Lower leg skin (tissue), 4 donors: ENCODE measurements at regions not wholly inside any gene's neighbourhood (a gene's known extent, or its start where the extent isn't known, plus 50 kb on each side); places are given as distances from the start of the nearest gene placed in this dataset.
A peak's percentile ranks its signal among the peaks of the same experiment; 100 is the strongest.
"Not testable (repeated sequence)": the region's sequence is repeated elsewhere in the genome, so short reads cannot be mapped to it uniquely, and the experiment has no call there.

Experiments used
- DNase-seq, 2 donors: peaks; one replicate each; pipeline ENCODE4 v3.0.0-alpha.2; 2019; ENCODE audit warnings: low spot score in 2 of 2
- H3K4me3 ChIP-seq: fragments of 200-600 bp; sonication (generic); 2 replicates; pipeline ENCODE4 v1.5.1; 2017; ENCODE audit warnings: mild to moderate bottlenecking, low read depth; ENCODE audit not compliant: poor library complexity, severe bottlenecking
- CTCF ChIP-seq, 3 donors: fragments of 450-650 bp; IDR thresholded peaks; one replicate each; pipeline ENCODE4 v1.5.1; 2016; ENCODE audit warnings: antibody characterized with exemption in 3 of 3, mild to moderate bottlenecking in 3 of 3, moderate library complexity in 2 of 3
- POLR2A ChIP-seq, 2 donors: fragments of 450-650 bp; IDR thresholded peaks; one replicate each; pipeline ENCODE4 v1.6.1; 2016 to 2017; ENCODE audit warnings: antibody characterized with exemption in 2 of 2, mild to moderate bottlenecking in 1 of 2, moderate library complexity in 1 of 2
- WGBS, 2 donors: methylation state at CpG; one replicate each; pipeline ENCODE4 v1.1.5; 2018; 5-methylcytosine and 5-hydroxymethylcytosine counted together
- intact Hi-C: fragments of 100-400 bp; cut with DNase I; formaldehyde crosslinking; loops from one replicate; pipeline ENCODE4 v1.15.0; 2023; ENCODE audit warnings: low total_unique reads

GRCh38 chr5:1649554-1649953 lies 125.8 kb upstream of the LPCAT1 start:
- no peak overlapping the region for H3K4me3 ChIP-seq
- intact Hi-C loops: no loop called here
- 82 to 83% methylated on average over 4 of the region's 4 CpGs for WGBS, 2 donors
- TF ChIP-seq POLR2A (IDR thresholded peaks at IDR 0.05): no peak
- no peak for TF ChIP-seq CTCF (IDR thresholded peaks at IDR 0.05)
- DNase-seq: peak in 1 of 2 donors; percentile 48

- no peak overlapping the region for H3K4me3 ChIP-seq
- WGBS, 2 donors: 54 to 66% methylated on average over 4 of the region's 4 CpGs
- intact Hi-C loops: no loop called here
- TF ChIP-seq CTCF (IDR thresholded peaks at IDR 0.05) (no peak), POLR2A (IDR thresholded peaks at IDR 0.05) (no peak)
- DNase-seq: no peak
These were observed 125.0 kb upstream of the LPCAT1 start for GRCh38 chr5:1648806-1649205.

- 87 to 92% methylated on average over 9 of the region's 9 CpGs for WGBS, 2 donors
- TF ChIP-seq CTCF (IDR thresholded peaks at IDR 0.05): no peak
- TF ChIP-seq POLR2A (IDR thresholded peaks at IDR 0.05): no peak
- DNase-seq: no peak
- no peak overlapping the region for H3K4me3 ChIP-seq
- intact Hi-C loops: no loop called here
These were observed 123.8 kb upstream of the LPCAT1 start for GRCh38 chr5:1647580-1647979.

GRCh38 chr5:1644810-1645571 lies 121.2 kb upstream of the LPCAT1 start:
- 4 to 6% methylated on average over 35 to 46 of the region's 52 CpGs for WGBS, 2 donors
- no peak for TF ChIP-seq CTCF (IDR thresholded peaks at IDR 0.05)
- TF ChIP-seq POLR2A (IDR thresholded peaks at IDR 0.05): no peak
- H3K4me3 ChIP-seq: no peak overlapping the region
- peak; percentile 50 to 94 for DNase-seq
- intact Hi-C loops: loop anchor here (5.0 kb wide), 1 partner anchor 478 kb away; no protein-coding TSS in a partner anchor

- WGBS, 2 donors: 12 to 15% methylated on average over 15 of the region's 22 CpGs
- not testable (repeated sequence) for DNase-seq, H3K4me3 ChIP-seq
- intact Hi-C loops: loop anchor here (5.0 kb wide), 1 partner anchor 477 kb away; no protein-coding TSS in a partner anchor
These were observed 120.6 kb upstream of the LPCAT1 start for GRCh38 chr5:1644393-1644809.

- DNase-seq: no peak
- WGBS, 2 donors: 19 to 24% methylated on average over 14 of the region's 14 CpGs
- TF ChIP-seq POLR2A (IDR thresholded peaks at IDR 0.05) (no peak), CTCF (IDR thresholded peaks at IDR 0.05) (no peak)
- H3K4me3 ChIP-seq: no peak overlapping the region
- intact Hi-C loops: loop anchor here (5.0 kb wide), 1 partner anchor 477 kb away; no protein-coding TSS in a partner anchor
These were observed 120.1 kb upstream of the LPCAT1 start for GRCh38 chr5:1643651-1644392.
